IMR-90 (cell line): ENCODE measurements at regions not wholly inside any gene's neighbourhood (a gene's known extent, or its start where the extent isn't known, plus 50 kb on each side); places are given as distances from the start of the nearest gene placed in this dataset.

Source experiments
- CEBPB ChIP-seq: IDR thresholded peaks from 2 replicates; pipeline ENCODE4 v1.6.1; 2012; ENCODE audit warnings: low read depth, low read length, improper control_type of control experiment
- POLR2A ChIP-seq: IDR thresholded peaks from 2 replicates; pipeline ENCODE4 v1.6.1; 2012; ENCODE audit warnings: mild to moderate bottlenecking, low read depth, low read length
- RAD21 ChIP-seq: IDR thresholded peaks from 2 replicates; pipeline ENCODE4 v1.6.1; 2012; ENCODE audit warnings: low read length, improper control_type of control experiment
- RCOR1 ChIP-seq: IDR thresholded peaks from 2 replicates; pipeline ENCODE4 v1.6.1; 2012; ENCODE audit warnings: mild to moderate bottlenecking, low read length, improper control_type of control experiment; ENCODE audit not compliant: insufficient replicate concordance
- TF ChIP-seq, protein P1 (sequence below): conservative IDR thresholded peaks from 2 replicates; pipeline ENCODE4 v1.5.1; 2012; ENCODE audit warnings: mild to moderate bottlenecking, low read depth, low read length, improper control_type of control experiment

DNA sequence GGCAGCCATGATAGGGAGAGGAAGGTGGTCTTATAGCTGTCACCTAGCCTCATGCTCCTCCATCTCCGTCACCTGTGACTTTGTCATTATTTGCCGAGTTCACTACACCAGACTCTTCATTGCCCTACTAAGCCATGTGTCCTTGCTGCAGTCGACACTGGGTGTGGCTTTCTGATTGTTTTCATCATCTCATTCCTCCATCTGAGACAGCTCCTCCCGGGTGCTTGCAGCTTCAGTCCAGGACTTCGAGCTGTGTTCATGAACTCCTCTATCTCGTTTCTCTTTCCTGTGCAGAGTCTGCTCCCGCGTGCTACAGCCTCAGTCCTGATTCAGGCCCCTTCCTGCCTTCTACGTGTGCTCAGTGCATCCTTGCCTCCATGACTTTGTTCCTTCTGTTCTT, 295.1 kb upstream of the TNP1 start:
- TF ChIP-seq, protein P1, sequence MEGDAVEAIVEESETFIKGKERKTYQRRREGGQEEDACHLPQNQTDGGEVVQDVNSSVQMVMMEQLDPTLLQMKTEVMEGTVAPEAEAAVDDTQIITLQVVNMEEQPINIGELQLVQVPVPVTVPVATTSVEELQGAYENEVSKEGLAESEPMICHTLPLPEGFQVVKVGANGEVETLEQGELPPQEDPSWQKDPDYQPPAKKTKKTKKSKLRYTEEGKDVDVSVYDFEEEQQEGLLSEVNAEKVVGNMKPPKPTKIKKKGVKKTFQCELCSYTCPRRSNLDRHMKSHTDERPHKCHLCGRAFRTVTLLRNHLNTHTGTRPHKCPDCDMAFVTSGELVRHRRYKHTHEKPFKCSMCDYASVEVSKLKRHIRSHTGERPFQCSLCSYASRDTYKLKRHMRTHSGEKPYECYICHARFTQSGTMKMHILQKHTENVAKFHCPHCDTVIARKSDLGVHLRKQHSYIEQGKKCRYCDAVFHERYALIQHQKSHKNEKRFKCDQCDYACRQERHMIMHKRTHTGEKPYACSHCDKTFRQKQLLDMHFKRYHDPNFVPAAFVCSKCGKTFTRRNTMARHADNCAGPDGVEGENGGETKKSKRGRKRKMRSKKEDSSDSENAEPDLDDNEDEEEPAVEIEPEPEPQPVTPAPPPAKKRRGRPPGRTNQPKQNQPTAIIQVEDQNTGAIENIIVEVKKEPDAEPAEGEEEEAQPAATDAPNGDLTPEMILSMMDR = no peak
- TF ChIP-seq POLR2A (no peak), RCOR1 (no peak), RAD21 (no peak), CEBPB (no peak)
